ENCODE measurements at regions not wholly inside any gene's neighbourhood (a gene's known extent, or its start where the extent isn't known, plus 50 kb on each side); places are given as distances from the start of the nearest gene placed in this dataset.

DNA sequence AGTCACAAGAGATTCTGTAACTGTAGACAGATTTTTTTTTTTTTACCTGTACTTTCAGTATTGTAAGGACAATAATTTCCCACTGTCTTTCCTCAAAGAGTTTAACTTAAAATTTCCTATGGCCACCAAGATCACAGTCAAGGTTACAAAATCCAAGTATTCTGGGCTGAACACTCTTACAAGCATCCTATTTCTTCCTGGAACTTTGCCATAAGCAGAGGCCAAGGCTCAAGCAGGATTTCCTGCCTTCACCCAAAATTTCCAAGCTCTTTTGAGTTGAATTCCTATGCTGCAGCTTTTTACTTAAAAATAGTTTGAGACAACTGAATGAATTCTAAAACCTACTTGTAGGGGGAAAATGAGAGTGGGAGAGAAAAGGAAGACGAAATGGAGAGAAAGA, 299.4 kb downstream of the ZNF516 start:
- TF ChIP-seq CTCF (IDR thresholded peaks at IDR 0.05) (no peak), POLR2AphosphoS5 (IDR thresholded peaks at IDR 0.05) (no peak), POLR2A (IDR thresholded peaks at IDR 0.05) (no peak)
